GM19328 (cell line): ENCODE measurements at regions not wholly inside any gene's neighbourhood (a gene's known extent, or its start where the extent isn't known, plus 50 kb on each side); places are given as distances from the start of the nearest gene placed in this dataset.
"Not testable (repeated sequence)": the region's sequence is repeated elsewhere in the genome, so short reads cannot be mapped to it uniquely, and the experiment has no call there.

Experiments used
- ATAC-seq: cut with Tn5 transposase; IDR thresholded peaks from one replicate; pipeline ENCODE4 v1.9.1; 2021; ENCODE audit warnings: mild to moderate bottlenecking, moderate library complexity; ENCODE audit not compliant: unreplicated experiment

- no peak for ATAC-seq
Measured at GRCh38 chrX:131595120-131595519, 51.2 kb downstream of the OR13H1 start.

- no peak for ATAC-seq
Measured at GRCh38 chrX:131607792-131608369, 64.0 kb downstream of the OR13H1 start.

GRCh38 chrX:131609480-131609879 lies 65.6 kb downstream of the OR13H1 start:
- no peak for ATAC-seq

GRCh38 chrX:131613260-131613659 lies 69.4 kb downstream of the OR13H1 start:
- no peak for ATAC-seq

GRCh38 chrX:131614241-131614640 lies 70.4 kb downstream of the OR13H1 start:
- ATAC-seq, result no peak

- ATAC-seq, result no peak
Measured at GRCh38 chrX:131617182-131617581, 73.3 kb downstream of the OR13H1 start.

- no peak for ATAC-seq
Measured at GRCh38 chrX:131621650-131622049, 77.8 kb downstream of the OR13H1 start.

GRCh38 chrX:131626681-131627296 lies 82.9 kb downstream of the OR13H1 start:
- no peak for ATAC-seq

- ATAC-seq, result no peak
Measured at GRCh38 chrX:131630534-131630933, 86.7 kb downstream of the OR13H1 start.

- ATAC-seq, result peak; percentile 95
Measured at GRCh38 chrX:131633285-131633917, 89.5 kb downstream of the OR13H1 start.

- no peak for ATAC-seq
Measured at GRCh38 chrX:131634900-131635299, 91.0 kb downstream of the OR13H1 start.

- ATAC-seq, result no peak
Measured at GRCh38 chrX:131646106-131646505, 102.2 kb downstream of the OR13H1 start.

GRCh38 chrX:131649741-131650140 lies 105.9 kb downstream of the OR13H1 start:
- no peak for ATAC-seq

- no peak for ATAC-seq
Measured at GRCh38 chrX:131650637-131651410, 107.0 kb downstream of the OR13H1 start.

GRCh38 chrX:131663726-131664125 lies 119.9 kb downstream of the OR13H1 start:
- ATAC-seq, result not testable (repeated sequence)

GRCh38 chrX:131671735-131672134 lies 127.9 kb downstream of the OR13H1 start:
- ATAC-seq, result no peak

GRCh38 chrX:131675596-131676194 lies 131.8 kb downstream of the OR13H1 start:
- ATAC-seq, result no peak

- peak; percentile 69 for ATAC-seq
Measured at GRCh38 chrX:131677655-131678628, 134.1 kb downstream of the OR13H1 start.

- ATAC-seq, result not testable (repeated sequence)
Measured at GRCh38 chrX:131682735-131683134, 138.9 kb downstream of the OR13H1 start.

- ATAC-seq, result no peak
Measured at GRCh38 chrX:131693359-131693758, 149.5 kb downstream of the OR13H1 start.
